ENCODE measurements at regions not wholly inside any gene's neighbourhood (a gene's known extent, or its start where the extent isn't known, plus 50 kb on each side); places are given as distances from the start of the nearest gene placed in this dataset.

GRCh38 chr1:55609630-55610029 is 394.5 kb upstream of the USP24 start:
- TF ChIP-seq POLR2AphosphoS5 (IDR thresholded peaks at IDR 0.05; ENCODE audit: low read depth, low read length), result no peak
- no peak for TF ChIP-seq TAF1 (IDR thresholded peaks at IDR 0.05; ENCODE audit: borderline replicate concordance, low read depth, low read length)
